ENCODE measurements at regions not wholly inside any gene's neighbourhood (a gene's known extent, or its start where the extent isn't known, plus 50 kb on each side); places are given as distances from the start of the nearest gene placed in this dataset.

GRCh38 chr17:33560165-33560564, 267.1 kb upstream of the ASIC2 start:
- TF ChIP-seq, protein P1, sequence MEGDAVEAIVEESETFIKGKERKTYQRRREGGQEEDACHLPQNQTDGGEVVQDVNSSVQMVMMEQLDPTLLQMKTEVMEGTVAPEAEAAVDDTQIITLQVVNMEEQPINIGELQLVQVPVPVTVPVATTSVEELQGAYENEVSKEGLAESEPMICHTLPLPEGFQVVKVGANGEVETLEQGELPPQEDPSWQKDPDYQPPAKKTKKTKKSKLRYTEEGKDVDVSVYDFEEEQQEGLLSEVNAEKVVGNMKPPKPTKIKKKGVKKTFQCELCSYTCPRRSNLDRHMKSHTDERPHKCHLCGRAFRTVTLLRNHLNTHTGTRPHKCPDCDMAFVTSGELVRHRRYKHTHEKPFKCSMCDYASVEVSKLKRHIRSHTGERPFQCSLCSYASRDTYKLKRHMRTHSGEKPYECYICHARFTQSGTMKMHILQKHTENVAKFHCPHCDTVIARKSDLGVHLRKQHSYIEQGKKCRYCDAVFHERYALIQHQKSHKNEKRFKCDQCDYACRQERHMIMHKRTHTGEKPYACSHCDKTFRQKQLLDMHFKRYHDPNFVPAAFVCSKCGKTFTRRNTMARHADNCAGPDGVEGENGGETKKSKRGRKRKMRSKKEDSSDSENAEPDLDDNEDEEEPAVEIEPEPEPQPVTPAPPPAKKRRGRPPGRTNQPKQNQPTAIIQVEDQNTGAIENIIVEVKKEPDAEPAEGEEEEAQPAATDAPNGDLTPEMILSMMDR (conservative IDR thresholded peaks at IDR 0.05; ENCODE audit: low read length) = no peak
- TF ChIP-seq EZH2phosphoT487 (IDR thresholded peaks at IDR 0.05; ENCODE audit: borderline replicate concordance) = no peak

Data from Loucy (cell line).